Testis (tissue), 2 donors: ENCODE measurements at regions not wholly inside any gene's neighbourhood (a gene's known extent, or its start where the extent isn't known, plus 50 kb on each side); places are given as distances from the start of the nearest gene placed in this dataset.

ENCODE experiments used
- CTCF ChIP-seq, 3 experiments: fragments of 450-650 bp in 2 of 3; fragments of 200-600 bp in 1 of 3; sonication (generic) in 1 of 3; IDR thresholded peaks; one replicate each; pipeline ENCODE4 v1.5.1; 2016 to 2019; ENCODE audit warnings: antibody characterized with exemption in 3 of 3, mild to moderate bottlenecking in 2 of 3, moderate library complexity in 1 of 3
- POLR2A ChIP-seq: fragments of 450-650 bp; IDR thresholded peaks from one replicate; pipeline ENCODE4 v1.6.1; 2017; ENCODE audit warnings: antibody characterized with exemption, mild to moderate bottlenecking, moderate library complexity

- TF ChIP-seq CTCF (IDR thresholded peaks at IDR 0.05) (no peak), POLR2A (no peak)
Measured at GRCh38 chr1:228887960-228888359, 152.7 kb downstream of the RHOU start.
